SK-N-DZ (cell line): ENCODE measurements at regions not wholly inside any gene's neighbourhood (a gene's known extent, or its start where the extent isn't known, plus 50 kb on each side); places are given as distances from the start of the nearest gene placed in this dataset.

Experiments
- DNase-seq: peaks from one replicate; pipeline ENCODE4 v3.0.0-alpha.2; 2015; ENCODE audit warnings: low spot score

DNA sequence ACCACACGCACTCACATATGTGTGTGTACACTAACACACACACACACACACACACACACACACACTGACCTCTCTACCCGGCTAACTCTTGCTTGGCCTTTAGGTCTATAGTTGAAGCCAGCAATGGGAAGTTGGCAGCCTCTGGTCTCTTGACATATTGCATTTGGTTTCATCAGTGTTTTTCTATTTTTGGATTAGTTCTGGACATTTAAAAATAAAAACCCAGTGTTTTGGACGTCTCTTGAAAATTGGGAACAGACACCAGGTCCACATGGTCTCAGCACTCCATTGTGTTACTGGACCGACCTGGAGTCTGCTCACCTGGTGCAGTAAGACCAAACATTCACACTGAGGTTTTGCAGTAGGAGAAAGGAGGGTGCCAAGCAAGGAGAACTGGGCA is 50.4 kb upstream of the AFF3 start:
- no peak for DNase-seq

GRCh38 chr2:100192300-100192699 is 49.9 kb upstream of the AFF3 start:
- no peak for DNase-seq
